A673 (cell line): ENCODE measurements at regions not wholly inside any gene's neighbourhood (a gene's known extent, or its start where the extent isn't known, plus 50 kb on each side); places are given as distances from the start of the nearest gene placed in this dataset.

Experiments
- BruUV-seq: library from RNA; stranded (reverse); fragments of 400-500 nt; replicated peaks from 2 replicates; lab custom pipeline; 2021; lab: Mats Ljungman, UMichigan
- CTCF ChIA-PET: fragments of 300-600 bp; sonication (Branson Sonifier 250); formaldehyde crosslinking; loops from one replicate; lab custom pipeline; 2022; ENCODE audit warnings: antibody characterized with exemption; lab: Charles Lee
- POLR2A ChIA-PET: fragments of 300-600 bp; sonication (Branson Sonifier 250); formaldehyde crosslinking; loops from one replicate; lab custom pipeline; 2022; ENCODE audit warnings: antibody characterized with exemption; ENCODE audit not compliant: low non-redundant PET; lab: Charles Lee
- DNase-seq: peaks from one replicate; pipeline ENCODE4 v3.0.0-alpha.2; 2015; ENCODE audit warnings: low spot score
- H3K27ac ChIP-seq: fragments of 200-600 bp; sonication (generic); 2 replicates; pipeline ENCODE4 v1.5.1; 2016; ENCODE audit warnings: mixed run types, low read depth, mild to moderate bottlenecking, mixed read lengths, antibody characterized with exemption, low read length; ENCODE audit not compliant: poor library complexity, severe bottlenecking
- H3K27me3 ChIP-seq: fragments of 200-600 bp; sonication (generic); replicated peaks from 2 replicates; pipeline ENCODE4 v1.6.1; 2017; ENCODE audit warnings: mixed run types, low read depth, mild to moderate bottlenecking, mixed read lengths, antibody characterized with exemption, low read length; ENCODE audit not compliant: insufficient read depth, poor library complexity
- H3K36me3 ChIP-seq: fragments of 200-600 bp; sonication (generic); 2 replicates; pipeline ENCODE4 v1.6.1; 2016; ENCODE audit warnings: mixed run types, mild to moderate bottlenecking, mixed read lengths, antibody characterized with exemption, low read length; ENCODE audit not compliant: insufficient read depth, poor library complexity, severe bottlenecking
- H3K4me1 ChIP-seq: fragments of 200-600 bp; sonication (generic); 2 replicates; pipeline ENCODE4 v1.6.1; 2017; ENCODE audit warnings: mixed run types, mild to moderate bottlenecking, mixed read lengths, antibody characterized with exemption, low read length; ENCODE audit not compliant: insufficient read depth, poor library complexity, severe bottlenecking
- H3K4me3 ChIP-seq: fragments of 200-600 bp; sonication (generic); 2 replicates; pipeline ENCODE4 v1.5.1; 2016; ENCODE audit warnings: low read depth, mixed run types, mild to moderate bottlenecking, mixed read lengths, low read length; ENCODE audit not compliant: poor library complexity, severe bottlenecking
- H3K9me3 ChIP-seq: fragments of 200-600 bp; sonication (generic); 2 replicates; pipeline ENCODE4 v1.6.1; 2016; ENCODE audit warnings: mixed run types, low read depth, mild to moderate bottlenecking, mixed read lengths, antibody characterized with exemption, low read length; ENCODE audit not compliant: poor library complexity, severe bottlenecking
- EZH2 ChIP-seq: fragments of 200-600 bp; sonication (generic); IDR thresholded peaks from 2 replicates; pipeline ENCODE4 v1.6.1; 2017; ENCODE audit warnings: borderline replicate concordance, low read depth, mild to moderate bottlenecking, mixed read lengths, antibody characterized with exemption, low read length; ENCODE audit not compliant: poor library complexity, severe bottlenecking
- intact Hi-C: fragments of 100-400 bp; cut with micrococcal nuclease; formaldehyde crosslinking; loops from one replicate; pipeline ENCODE4 v1.10.0; 2022; ENCODE audit not compliant: unreplicated experiment
- TF ChIP-seq, protein P1 (sequence below): fragments of 300-800, 200-600 bp; sonication (generic); conservative IDR thresholded peaks from 2 replicates; pipeline ENCODE4 v1.5.1; 2017; ENCODE audit warnings: low read depth, mild to moderate bottlenecking, antibody characterized with exemption, low read length, moderate library complexity, mixed read lengths

DNA sequence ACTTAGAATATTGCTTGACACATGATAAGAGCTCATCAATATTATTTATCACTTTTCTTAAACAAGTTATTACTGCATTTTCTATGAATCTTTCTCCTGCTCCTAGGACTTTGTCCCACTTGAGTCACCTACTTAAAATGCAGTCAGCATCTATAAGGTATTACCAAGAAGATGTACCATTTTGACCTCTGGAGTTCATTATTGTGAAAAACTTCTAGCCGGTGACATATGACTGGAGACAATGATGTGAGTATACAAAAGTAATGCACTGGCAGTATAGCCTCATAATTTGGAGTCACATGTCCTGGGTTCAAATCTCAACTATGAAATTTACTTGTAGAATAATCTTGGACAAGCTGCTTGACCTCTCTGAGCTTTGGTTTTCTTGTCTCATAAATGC is 278.5 kb downstream of the PLPP3 start:
- DNase-seq, result no peak
- H3K4me3 ChIP-seq, result no peak overlapping the region
- TF ChIP-seq, protein P1, sequence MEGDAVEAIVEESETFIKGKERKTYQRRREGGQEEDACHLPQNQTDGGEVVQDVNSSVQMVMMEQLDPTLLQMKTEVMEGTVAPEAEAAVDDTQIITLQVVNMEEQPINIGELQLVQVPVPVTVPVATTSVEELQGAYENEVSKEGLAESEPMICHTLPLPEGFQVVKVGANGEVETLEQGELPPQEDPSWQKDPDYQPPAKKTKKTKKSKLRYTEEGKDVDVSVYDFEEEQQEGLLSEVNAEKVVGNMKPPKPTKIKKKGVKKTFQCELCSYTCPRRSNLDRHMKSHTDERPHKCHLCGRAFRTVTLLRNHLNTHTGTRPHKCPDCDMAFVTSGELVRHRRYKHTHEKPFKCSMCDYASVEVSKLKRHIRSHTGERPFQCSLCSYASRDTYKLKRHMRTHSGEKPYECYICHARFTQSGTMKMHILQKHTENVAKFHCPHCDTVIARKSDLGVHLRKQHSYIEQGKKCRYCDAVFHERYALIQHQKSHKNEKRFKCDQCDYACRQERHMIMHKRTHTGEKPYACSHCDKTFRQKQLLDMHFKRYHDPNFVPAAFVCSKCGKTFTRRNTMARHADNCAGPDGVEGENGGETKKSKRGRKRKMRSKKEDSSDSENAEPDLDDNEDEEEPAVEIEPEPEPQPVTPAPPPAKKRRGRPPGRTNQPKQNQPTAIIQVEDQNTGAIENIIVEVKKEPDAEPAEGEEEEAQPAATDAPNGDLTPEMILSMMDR, result no peak
- intact Hi-C loops, result no loop called here
- peaks cover 10% of the 10 kb centered on the region for H3K27me3 ChIP-seq
- ChIA-PET CTCF (no interaction called here), POLR2A (no interaction called here)
- H3K27ac ChIP-seq, result no peak overlapping the region
- H3K36me3 ChIP-seq, result no peaks in the 10 kb centered on the region
- no peaks in the 10 kb centered on the region for H3K9me3 ChIP-seq
- no TSS peak for BruUV-seq
- H3K4me1 ChIP-seq, result no peaks in the 10 kb centered on the region

DNA sequence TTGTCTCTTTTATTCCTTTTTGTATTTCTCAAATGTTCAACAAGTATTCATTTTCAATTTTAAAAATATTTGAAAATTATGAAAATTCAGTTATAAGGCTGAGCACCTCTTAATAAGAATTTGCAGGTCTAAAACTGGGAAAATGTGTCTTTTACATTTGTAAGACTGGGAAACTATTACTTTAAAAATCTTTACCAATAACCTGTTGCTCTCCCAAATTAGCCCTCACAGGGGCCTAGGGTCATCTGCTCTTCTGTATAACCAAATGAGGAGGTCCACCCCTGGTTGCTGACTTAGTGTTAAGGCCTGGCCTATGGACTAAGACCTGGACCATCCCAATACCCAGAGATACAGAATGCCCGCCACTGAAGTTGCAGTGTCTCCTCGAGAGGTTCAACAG is 280.5 kb downstream of the PLPP3 start:
- BruUV-seq, result no TSS peak
- H3K36me3 ChIP-seq, result no peaks in the 10 kb centered on the region
- ChIA-PET POLR2A (no interaction called here), CTCF (no interaction called here)
- no peak for TF ChIP-seq EZH2
- TF ChIP-seq, protein P1, result no peak
- intact Hi-C loops, result no loop called here
- H3K4me1 ChIP-seq, result no peaks in the 10 kb centered on the region
- H3K27ac ChIP-seq, result no peak overlapping the region
- DNase-seq, result no peak
- H3K4me3 ChIP-seq, result no peak overlapping the region
- no peaks in the 10 kb centered on the region for H3K9me3 ChIP-seq
- peaks cover 10% of the 10 kb centered on the region for H3K27me3 ChIP-seq

DNA sequence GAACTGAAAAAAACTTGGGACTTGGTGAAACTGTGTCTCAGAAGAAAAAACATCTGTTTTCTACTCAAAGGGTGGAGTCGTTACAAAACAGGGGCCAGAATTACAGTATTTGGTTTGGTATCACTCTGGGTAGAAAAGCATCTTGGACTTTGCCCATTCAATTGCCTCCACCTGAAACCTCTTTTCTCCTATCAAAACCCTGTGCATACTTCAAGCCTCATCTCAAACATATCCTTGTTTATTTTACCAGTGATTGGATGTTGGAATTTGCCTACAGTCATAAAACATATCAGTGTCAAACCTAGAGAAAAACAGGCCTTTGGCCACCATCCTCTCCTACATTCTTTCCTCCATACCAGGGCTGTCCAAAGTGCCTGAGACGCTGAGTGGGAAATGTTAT is 281.5 kb downstream of the PLPP3 start:
- no peak overlapping the region for H3K27ac ChIP-seq
- CTCF ChIA-PET, result no interaction called here

More for the DNA sequence above, 281.5 kb downstream of the PLPP3 start:
- no peaks in the 10 kb centered on the region for H3K4me1 ChIP-seq
- no peak for DNase-seq
- POLR2A ChIA-PET, result no interaction called here
- BruUV-seq, result no TSS peak
- H3K4me3 ChIP-seq, result no peak overlapping the region
- peaks cover 10% of the 10 kb centered on the region for H3K27me3 ChIP-seq
- no peaks in the 10 kb centered on the region for H3K9me3 ChIP-seq
- intact Hi-C loops, result no loop called here
- no peak for TF ChIP-seq EZH2
- TF ChIP-seq, protein P1, result no peak
- H3K36me3 ChIP-seq, result no peaks in the 10 kb centered on the region
